ENCODE measurements at regions not wholly inside any gene's neighbourhood (a gene's known extent, or its start where the extent isn't known, plus 50 kb on each side); places are given as distances from the start of the nearest gene placed in this dataset.

DNA sequence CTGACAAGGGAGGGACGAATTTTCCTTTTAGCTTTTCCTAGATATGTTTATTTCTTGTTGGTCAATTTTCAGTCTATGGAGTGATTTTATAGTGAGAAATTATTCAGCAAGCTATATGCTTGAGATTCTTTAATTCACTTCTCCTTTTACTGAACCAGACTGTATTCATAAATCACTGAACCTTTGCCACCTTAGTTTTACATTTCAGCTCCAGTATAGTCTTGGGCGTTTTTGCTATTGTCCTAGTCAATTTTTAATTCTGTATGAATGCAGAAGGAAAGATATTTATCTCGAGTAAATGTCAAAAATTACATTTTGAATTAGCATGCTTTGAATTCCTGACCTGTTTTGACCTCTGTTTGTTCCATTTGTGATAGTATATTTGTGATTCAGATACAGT is 468.9 kb downstream of the IPMK start:
- TF ChIP-seq CTCF (conservative IDR thresholded peaks at IDR 0.05) (no peak), ZFX (IDR thresholded peaks at IDR 0.05) (no peak)
- H3K27ac ChIP-seq = no peak overlapping the region

- no peak overlapping the region for H3K27ac ChIP-seq
- TF ChIP-seq ZFX (IDR thresholded peaks at IDR 0.05) = no peak
- TF ChIP-seq CTCF (conservative IDR thresholded peaks at IDR 0.05) = no peak
These were observed 476.1 kb downstream of the IPMK start for GRCh38 chr10:57791546-57791945.

- no peak overlapping the region for H3K27ac ChIP-seq
- TF ChIP-seq CTCF (conservative IDR thresholded peaks at IDR 0.05) (no peak), ZFX (IDR thresholded peaks at IDR 0.05) (no peak)
These were observed 477.0 kb downstream of the IPMK start for GRCh38 chr10:57790703-57791102.

DNA sequence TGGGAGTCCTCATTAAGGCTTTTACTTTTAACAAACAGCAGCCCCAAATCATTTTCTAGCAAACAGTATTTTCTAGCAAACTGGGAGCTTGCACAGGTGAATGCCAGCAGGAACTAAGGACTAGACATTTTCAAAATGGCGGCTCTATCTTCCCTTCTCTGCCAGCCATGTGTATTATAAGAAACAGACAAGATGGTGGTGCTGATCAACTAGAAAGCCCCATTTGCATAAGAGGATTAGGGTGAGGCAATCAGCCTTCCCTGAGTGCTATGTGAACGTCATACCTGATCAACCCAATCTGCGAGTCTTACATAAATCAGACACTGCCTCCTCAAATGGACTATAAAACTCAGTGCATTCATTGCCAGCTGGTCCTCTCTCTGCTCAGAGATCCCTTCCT is 479.6 kb downstream of the IPMK start:
- H3K27ac ChIP-seq = no peak overlapping the region
- TF ChIP-seq CTCF (conservative IDR thresholded peaks at IDR 0.05) = no peak
- TF ChIP-seq ZFX (IDR thresholded peaks at IDR 0.05) = no peak

DNA sequence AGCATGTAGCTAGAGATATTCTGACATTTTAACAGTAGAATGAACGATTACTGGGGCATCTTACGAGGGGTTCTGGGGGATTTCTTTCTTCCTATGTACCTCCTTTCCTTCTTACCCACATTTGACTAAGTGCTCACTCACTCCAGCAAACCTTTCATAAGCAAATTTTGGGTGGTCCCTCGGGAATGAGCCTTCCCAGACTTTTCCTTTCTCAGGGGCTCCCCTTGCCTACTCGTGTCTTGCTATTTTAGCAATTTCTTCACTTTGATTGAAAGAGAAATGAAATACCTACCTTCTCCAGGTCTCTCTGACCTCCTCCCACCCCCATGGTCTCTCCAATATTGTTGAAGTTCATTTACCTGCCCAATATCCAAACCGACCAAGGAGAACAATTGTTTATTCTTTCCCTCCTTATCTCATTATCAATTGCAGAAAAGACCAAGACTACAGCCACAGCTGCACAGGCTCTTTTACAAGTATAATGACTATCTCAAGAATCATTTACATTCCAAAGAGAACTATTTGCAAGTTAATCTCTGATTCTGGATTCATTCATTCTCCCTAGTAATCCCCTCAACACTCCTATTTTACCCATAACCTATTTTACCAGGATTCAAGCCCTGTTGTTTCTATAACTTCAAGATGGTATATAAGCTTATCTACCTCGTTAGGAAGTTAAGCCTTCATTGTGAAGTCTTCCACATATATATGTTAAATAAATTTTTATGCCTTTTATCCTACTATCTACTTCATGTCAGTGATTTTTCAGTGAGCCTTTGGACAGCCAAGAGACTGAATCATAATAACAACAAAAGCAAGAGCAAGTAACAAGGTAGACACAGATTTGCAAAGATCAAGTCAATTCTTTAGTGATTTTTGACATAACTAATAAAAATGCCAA is 480.6 kb downstream of the IPMK start:
- no peak for TF ChIP-seq ZFX (IDR thresholded peaks at IDR 0.05)
- TF ChIP-seq CTCF (conservative IDR thresholded peaks at IDR 0.05) = no peak
- H3K27ac ChIP-seq = no peak overlapping the region

DNA sequence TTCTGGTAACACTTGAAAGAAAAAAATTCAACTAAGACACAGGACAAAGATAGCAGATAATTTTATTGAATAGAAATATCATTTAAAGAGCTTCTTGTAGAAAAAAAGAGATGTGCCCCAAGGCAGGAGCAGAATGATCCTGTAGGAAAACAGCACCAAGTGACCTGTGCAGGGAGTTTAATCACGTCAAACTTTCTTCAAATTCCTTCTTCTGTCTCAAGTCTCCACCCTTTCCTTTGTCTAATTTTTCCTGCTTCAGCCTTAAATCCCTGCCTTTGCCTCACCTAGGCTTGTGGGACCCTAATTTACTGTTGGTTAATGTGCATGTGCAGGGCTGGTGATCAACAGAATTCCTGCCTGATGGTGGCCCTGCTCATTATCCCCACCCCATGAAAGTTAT is 481.4 kb downstream of the IPMK start:
- TF ChIP-seq ZFX (IDR thresholded peaks at IDR 0.05) (no peak), CTCF (conservative IDR thresholded peaks at IDR 0.05) (no peak)
- no peak overlapping the region for H3K27ac ChIP-seq

DNA sequence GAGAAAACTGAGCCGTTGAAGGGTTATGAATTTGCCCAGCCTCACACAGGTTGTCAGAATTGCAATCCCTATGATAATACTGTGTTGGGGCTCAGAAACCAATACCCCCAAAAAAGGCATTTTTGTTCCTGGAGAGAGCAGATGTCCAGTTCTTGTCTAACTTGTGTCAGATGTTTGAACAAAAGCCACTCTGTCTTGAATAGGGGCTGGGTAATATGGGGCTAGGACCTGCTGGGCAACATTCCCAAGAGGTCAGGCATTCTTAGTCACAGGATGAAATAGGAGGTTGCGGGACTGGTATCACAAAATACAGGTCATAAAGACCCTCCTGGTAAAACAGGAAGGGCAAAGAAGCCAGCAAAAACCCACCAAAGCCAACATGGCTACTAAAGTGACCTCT is 482.1 kb downstream of the IPMK start:
- H3K27ac ChIP-seq = no peak overlapping the region
- TF ChIP-seq CTCF (conservative IDR thresholded peaks at IDR 0.05) = no peak
- TF ChIP-seq ZFX (IDR thresholded peaks at IDR 0.05) = no peak
